ENCODE measurements at regions not wholly inside any gene's neighbourhood (a gene's known extent, or its start where the extent isn't known, plus 50 kb on each side); places are given as distances from the start of the nearest gene placed in this dataset.

DNA sequence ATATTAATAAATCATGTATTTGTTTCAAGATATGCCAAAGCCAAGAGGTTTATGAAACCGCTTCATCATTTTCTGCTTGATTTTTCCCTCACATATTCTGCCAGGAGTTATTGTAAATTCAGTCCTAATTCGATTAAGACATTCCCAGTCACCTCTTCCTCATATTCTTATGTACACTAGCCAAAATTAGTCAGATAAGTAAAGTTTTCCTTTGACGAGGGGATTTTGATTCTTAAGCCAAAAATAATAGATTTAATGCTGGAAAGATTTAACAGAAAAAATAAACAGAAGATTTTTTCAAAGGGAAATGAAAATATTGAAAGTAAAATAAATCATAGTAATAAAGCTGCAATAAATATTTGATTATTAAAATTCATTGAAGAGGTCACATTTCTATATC is 51.0 kb upstream of the VEGFC start:
- Histone ChIP-seq H3K27ac (no peak overlapping the region), H3K4me3 (no peak overlapping the region), H3K4me1 (peaks cover 0 to 12% (median 4%) of the 10 kb centered on the region in 3 donors), H3K36me3 (no peaks in the 10 kb centered on the region), H3K9me3 (peaks cover 0 to 11% (median 0%) of the 10 kb centered on the region in 3 donors), H3K27me3 (peaks cover 0 to 7% (median 0%) of the 10 kb centered on the region in 4 donors)
- intact Hi-C loops (cut with DNase I) = no loop called here
- no peak for TF ChIP-seq POLR2A (IDR thresholded peaks at IDR 0.05)
- TF ChIP-seq, protein P1, sequence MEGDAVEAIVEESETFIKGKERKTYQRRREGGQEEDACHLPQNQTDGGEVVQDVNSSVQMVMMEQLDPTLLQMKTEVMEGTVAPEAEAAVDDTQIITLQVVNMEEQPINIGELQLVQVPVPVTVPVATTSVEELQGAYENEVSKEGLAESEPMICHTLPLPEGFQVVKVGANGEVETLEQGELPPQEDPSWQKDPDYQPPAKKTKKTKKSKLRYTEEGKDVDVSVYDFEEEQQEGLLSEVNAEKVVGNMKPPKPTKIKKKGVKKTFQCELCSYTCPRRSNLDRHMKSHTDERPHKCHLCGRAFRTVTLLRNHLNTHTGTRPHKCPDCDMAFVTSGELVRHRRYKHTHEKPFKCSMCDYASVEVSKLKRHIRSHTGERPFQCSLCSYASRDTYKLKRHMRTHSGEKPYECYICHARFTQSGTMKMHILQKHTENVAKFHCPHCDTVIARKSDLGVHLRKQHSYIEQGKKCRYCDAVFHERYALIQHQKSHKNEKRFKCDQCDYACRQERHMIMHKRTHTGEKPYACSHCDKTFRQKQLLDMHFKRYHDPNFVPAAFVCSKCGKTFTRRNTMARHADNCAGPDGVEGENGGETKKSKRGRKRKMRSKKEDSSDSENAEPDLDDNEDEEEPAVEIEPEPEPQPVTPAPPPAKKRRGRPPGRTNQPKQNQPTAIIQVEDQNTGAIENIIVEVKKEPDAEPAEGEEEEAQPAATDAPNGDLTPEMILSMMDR (IDR thresholded peaks at IDR 0.05) = no peak
- no peak for DNase-seq
- WGBS, 2 donors = 37 to 49% methylated on average over 3 of the region's 3 CpGs

DNA sequence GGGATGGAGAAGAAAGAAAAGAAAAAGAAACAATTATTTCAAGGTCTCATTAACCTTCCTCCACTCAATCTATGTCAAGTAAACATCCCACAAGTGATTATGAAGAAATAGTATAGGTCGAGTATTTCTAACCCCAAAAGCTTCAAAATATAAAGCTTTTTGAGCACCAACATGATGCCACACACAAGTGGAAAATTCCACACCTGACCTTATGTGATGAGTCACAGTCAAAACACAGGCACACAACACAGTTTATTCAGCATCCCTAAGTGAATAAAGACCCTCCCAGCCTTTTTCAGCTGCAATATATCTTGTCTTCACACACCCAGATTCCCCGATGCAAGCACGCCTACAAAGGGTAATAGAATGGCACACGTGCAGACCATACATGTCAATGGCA is 51.7 kb upstream of the VEGFC start:
- 81 to 90% methylated on average over 4 of the region's 4 CpGs for WGBS, 2 donors
- Histone ChIP-seq H3K9me3 (peaks cover 0 to 11% (median 0%) of the 10 kb centered on the region in 3 donors), H3K36me3 (no peaks in the 10 kb centered on the region)

DNA sequence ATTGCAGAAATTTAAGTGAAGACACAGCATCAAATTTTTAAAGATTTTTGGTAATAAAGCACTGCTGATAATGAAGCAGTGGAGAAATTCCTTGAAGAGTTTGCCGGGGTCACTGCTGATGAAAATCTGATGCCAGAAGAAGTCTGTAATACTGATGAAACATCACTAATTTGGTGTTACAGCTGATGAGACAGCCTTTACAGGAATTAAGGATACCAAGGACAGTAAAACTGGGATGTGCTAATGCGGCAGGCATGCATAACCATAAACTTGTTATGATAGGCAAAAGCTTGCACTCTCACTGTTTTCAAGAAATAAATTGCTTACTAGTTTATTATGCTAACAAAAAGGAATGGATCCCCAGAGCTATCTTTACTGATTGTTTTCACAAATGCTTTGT is 52.9 kb upstream of the VEGFC start:
- intact Hi-C loops (cut with DNase I) = no loop called here
- H3K4me1 ChIP-seq = no peaks in the 10 kb centered on the region
- H3K9me3 ChIP-seq = peaks cover 0 to 11% (median 0%) of the 10 kb centered on the region in 3 donors
- no peak for TF ChIP-seq POLR2A (IDR thresholded peaks at IDR 0.05)
- TF ChIP-seq, protein P1 (IDR thresholded peaks at IDR 0.05) = no peak
- no peaks in the 10 kb centered on the region for H3K36me3 ChIP-seq
- H3K4me3 ChIP-seq = no peak overlapping the region
- peaks cover 0 to 3% (median 0%) of the 10 kb centered on the region in 4 donors for H3K27me3 ChIP-seq
- H3K27ac ChIP-seq = no peak overlapping the region
- no peak for DNase-seq
- 46 to 55% methylated on average over 2 of the region's 2 CpGs for WGBS, 2 donors

More for the DNA sequence above, 51.7 kb upstream of the VEGFC start:
- H3K4me3 ChIP-seq = no peak overlapping the region
- H3K27ac ChIP-seq = no peak overlapping the region
- H3K27me3 ChIP-seq = peaks cover 0 to 7% (median 0%) of the 10 kb centered on the region in 4 donors
- H3K4me1 ChIP-seq = peaks cover 0 to 6% (median 0%) of the 10 kb centered on the region in 3 donors
- intact Hi-C loops (cut with DNase I) = no loop called here
- TF ChIP-seq, protein P1 (IDR thresholded peaks at IDR 0.05) = no peak
- no peak for TF ChIP-seq POLR2A (IDR thresholded peaks at IDR 0.05)
- no peak for DNase-seq

DNA sequence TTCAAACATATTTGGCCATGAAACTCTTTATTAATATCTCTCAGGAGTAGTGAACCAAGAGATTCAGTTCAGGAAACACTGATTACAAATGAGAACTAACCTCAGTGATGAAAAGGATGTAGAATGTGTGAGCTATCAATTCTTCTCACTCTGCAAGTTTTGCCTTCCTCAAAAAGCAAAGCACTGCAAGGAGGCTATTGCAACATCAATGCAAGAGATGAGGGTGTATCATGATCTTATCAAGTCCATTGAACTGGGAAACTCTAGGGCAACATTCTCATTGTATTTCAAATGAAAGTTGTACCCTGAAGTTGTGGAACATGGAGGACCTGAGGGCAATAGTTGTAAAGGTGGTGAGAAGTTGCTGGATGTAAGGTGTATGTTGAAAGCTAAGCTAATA is 56.4 kb upstream of the VEGFC start:
- Histone ChIP-seq H3K27ac (no peak overlapping the region), H3K36me3 (no peaks in the 10 kb centered on the region), H3K4me3 (no peak overlapping the region), H3K4me1 (no peaks in the 10 kb centered on the region), H3K27me3 (no peaks in the 10 kb centered on the region), H3K9me3 (peaks cover 0 to 11% (median 0%) of the 10 kb centered on the region in 3 donors)
- no peak for TF ChIP-seq POLR2A (IDR thresholded peaks at IDR 0.05)
- TF ChIP-seq, protein P1 (IDR thresholded peaks at IDR 0.05) = no peak
- intact Hi-C loops (cut with DNase I) = no loop called here
- DNase-seq = no peak

DNA sequence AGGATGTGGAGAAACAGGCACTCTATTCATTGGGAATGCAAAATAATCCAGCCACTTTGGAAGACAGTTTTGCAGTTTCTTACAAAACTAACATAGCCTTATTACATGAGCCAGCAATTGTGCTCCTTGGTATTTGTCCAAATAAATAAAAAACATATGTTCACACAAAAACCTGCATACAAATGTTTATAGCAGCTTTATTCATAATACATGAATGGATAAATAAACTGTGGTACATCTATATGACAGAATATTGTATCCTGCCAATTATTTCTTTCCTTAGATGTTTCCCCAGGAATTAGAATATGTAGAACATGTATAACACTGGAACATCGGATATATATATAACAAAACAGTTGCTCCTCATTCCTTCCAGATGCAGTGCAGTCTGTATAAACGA is 57.7 kb upstream of the VEGFC start:
- no peak for DNase-seq
- H3K4me3 ChIP-seq = no peak overlapping the region
- intact Hi-C loops (cut with DNase I) = no loop called here

More for the DNA sequence above, 57.7 kb upstream of the VEGFC start:
- no peak for TF ChIP-seq POLR2A (IDR thresholded peaks at IDR 0.05)
- TF ChIP-seq, protein P1 (IDR thresholded peaks at IDR 0.05) = no peak
- H3K36me3 ChIP-seq = no peaks in the 10 kb centered on the region
- peaks cover 0 to 7% (median 0%) of the 10 kb centered on the region in 3 donors for H3K9me3 ChIP-seq
- no peak overlapping the region for H3K27ac ChIP-seq
- no peaks in the 10 kb centered on the region for H3K27me3 ChIP-seq
- H3K4me1 ChIP-seq = no peaks in the 10 kb centered on the region
- 62 to 74% methylated on average over 2 of the region's 2 CpGs for WGBS, 2 donors
